Suprapubic skin (tissue), 4 donors: ENCODE measurements at regions not wholly inside any gene's neighbourhood (a gene's known extent, or its start where the extent isn't known, plus 50 kb on each side); places are given as distances from the start of the nearest gene placed in this dataset.

Experiments used
- CTCF ChIP-seq, 2 donors: fragments of 200-600 bp in 1 of 2; fragments of 450-650 bp in 1 of 2; sonication (generic) in 1 of 2; IDR thresholded peaks; one replicate each; pipeline ENCODE4 v1.5.1; 2016 to 2019; ENCODE audit warnings: antibody characterized with exemption in 2 of 2, mild to moderate bottlenecking in 1 of 2, moderate library complexity in 1 of 2
- POLR2A ChIP-seq, 2 donors: fragments of 450-650 bp; IDR thresholded peaks; one replicate each; pipeline ENCODE4 v1.6.1; 2017; ENCODE audit warnings: antibody characterized with exemption in 2 of 2, mild to moderate bottlenecking in 2 of 2, moderate library complexity in 2 of 2
- POLR2AphosphoS5 ChIP-seq, 3 donors: sonication (generic); formaldehyde crosslinking; IDR thresholded peaks; one replicate each; pipeline ENCODE4 v1.6.1; 2017; ENCODE audit warnings: antibody characterized with exemption in 3 of 3

- no peak for TF ChIP-seq POLR2AphosphoS5 (IDR thresholded peaks at IDR 0.05)
- TF ChIP-seq CTCF (IDR thresholded peaks at IDR 0.05), result no peak
- TF ChIP-seq POLR2A (IDR thresholded peaks at IDR 0.05), result no peak
Observed at GRCh38 chr5:120789918-120790317, 325.8 kb downstream of the PRR16 start.
